PC-9 (cell line): ENCODE measurements at regions not wholly inside any gene's neighbourhood (a gene's known extent, or its start where the extent isn't known, plus 50 kb on each side); places are given as distances from the start of the nearest gene placed in this dataset.

ENCODE experiments used
- BruUV-seq: library from RNA; stranded (reverse); fragments of 400-500 nt; replicated peaks from 2 replicates; lab custom pipeline; 2021; lab: Mats Ljungman, UMichigan
- CTCF ChIA-PET: fragments of 300-600 bp; sonication (Branson Sonifier 250); formaldehyde crosslinking; loops from one replicate; lab custom pipeline; 2022; ENCODE audit warnings: antibody characterized with exemption; lab: Charles Lee
- POLR2A ChIA-PET: fragments of 300-600 bp; sonication (Branson Sonifier 250); formaldehyde crosslinking; loops from one replicate; lab custom pipeline; 2022; ENCODE audit warnings: antibody characterized with exemption; ENCODE audit not compliant: unreplicated experiment; lab: Charles Lee
- DNase-seq, 2 experiments: peaks; one replicate each; pipeline versions ENCODE4 v3.0.0 to v3.0.0-alpha.2; 2015 to 2022; ENCODE audit warnings: mixed read lengths in 1 of 2
- H2AFZ ChIP-seq: fragments of 200-600 bp; sonication (generic); 2 replicates; pipeline ENCODE4 v1.8.1; 2017; ENCODE audit warnings: antibody characterized with exemption
- H3F3A ChIP-seq: fragments of 200-600 bp; sonication (generic); 2 replicates; pipeline ENCODE4 v1.8.1; 2017; ENCODE audit warnings: antibody characterized with exemption, mild to moderate bottlenecking, low read depth; ENCODE audit not compliant: insufficient read depth
- H3K27ac ChIP-seq: fragments of 200-600 bp; sonication (generic); 2 replicates; pipeline ENCODE4 v1.6.1; 2016; ENCODE audit warnings: mixed run types
- H3K27me3 ChIP-seq: fragments of 200-600 bp; sonication (generic); 2 replicates; pipeline ENCODE4 v1.6.1; 2016; ENCODE audit warnings: low read depth, mixed run types; ENCODE audit not compliant: insufficient read depth
- H3K36me3 ChIP-seq: fragments of 200-600 bp; sonication (generic); 2 replicates; pipeline ENCODE4 v1.6.1; 2016; ENCODE audit warnings: low read depth, mixed run types
- H3K4me1 ChIP-seq: fragments of 200-600 bp; sonication (generic); replicated peaks from 2 replicates; pipeline ENCODE4 v1.6.1; 2016; ENCODE audit warnings: mixed run types; ENCODE audit not compliant: insufficient read depth
- H3K4me2 ChIP-seq: fragments of 200-600 bp; sonication (generic); 2 replicates; pipeline ENCODE4 v1.6.1; 2017; ENCODE audit warnings: mixed run types
- H3K4me3 ChIP-seq: fragments of 200-600 bp; sonication (generic); 2 replicates; pipeline ENCODE4 v1.6.1; 2016; ENCODE audit warnings: mixed run types
- H3K79me2 ChIP-seq: fragments of 200-600 bp; sonication (generic); 2 replicates; pipeline ENCODE4 v1.6.1; 2017; ENCODE audit warnings: low read depth, mixed run types
- H3K9me2 ChIP-seq: fragments of 200-600 bp; sonication (generic); 2 replicates; pipeline ENCODE4 v1.8.1; 2017; ENCODE audit warnings: mild to moderate bottlenecking; ENCODE audit not compliant: insufficient read depth
- H3K9me3 ChIP-seq: fragments of 200-600 bp; sonication (generic); 2 replicates; pipeline ENCODE4 v1.8.1; 2016; ENCODE audit warnings: low read depth; ENCODE audit not compliant: insufficient read depth
- H4K20me1 ChIP-seq: fragments of 200-600 bp; sonication (generic); 2 replicates; pipeline ENCODE4 v1.8.1; 2017; ENCODE audit not compliant: insufficient read depth
- EZH2 ChIP-seq: fragments of 200-600 bp; sonication (generic); IDR thresholded peaks from 2 replicates; pipeline ENCODE4 v1.8.0; 2017; ENCODE audit warnings: antibody characterized with exemption, low read depth
- intact Hi-C: fragments of 100-400 bp; cut with micrococcal nuclease; formaldehyde crosslinking; loops from one replicate; pipeline ENCODE4 v1.10.0; 2022; ENCODE audit not compliant: unreplicated experiment
- TF ChIP-seq, protein P1 (sequence below): fragments of 200-600 bp; sonication (generic); conservative IDR thresholded peaks from 2 replicates; pipeline ENCODE4 v1.6.1; 2017; ENCODE audit warnings: mixed run types, antibody characterized with exemption, mild to moderate bottlenecking, moderate library complexity

- DNase-seq: no peak
- no peaks in the 10 kb centered on the region for H3K36me3 ChIP-seq
- H4K20me1 ChIP-seq: no peaks in the 10 kb centered on the region
- H3K4me1 ChIP-seq: no peaks in the 10 kb centered on the region
- H3K27me3 ChIP-seq: no peaks in the 10 kb centered on the region
- no peaks in the 10 kb centered on the region for H3K79me2 ChIP-seq
- no peaks in the 10 kb centered on the region for H3K9me2 ChIP-seq
- H3K4me2 ChIP-seq: no peak overlapping the region
- ChIA-PET POLR2A (no interaction called here), CTCF (no interaction called here)
- TF ChIP-seq, protein P1, sequence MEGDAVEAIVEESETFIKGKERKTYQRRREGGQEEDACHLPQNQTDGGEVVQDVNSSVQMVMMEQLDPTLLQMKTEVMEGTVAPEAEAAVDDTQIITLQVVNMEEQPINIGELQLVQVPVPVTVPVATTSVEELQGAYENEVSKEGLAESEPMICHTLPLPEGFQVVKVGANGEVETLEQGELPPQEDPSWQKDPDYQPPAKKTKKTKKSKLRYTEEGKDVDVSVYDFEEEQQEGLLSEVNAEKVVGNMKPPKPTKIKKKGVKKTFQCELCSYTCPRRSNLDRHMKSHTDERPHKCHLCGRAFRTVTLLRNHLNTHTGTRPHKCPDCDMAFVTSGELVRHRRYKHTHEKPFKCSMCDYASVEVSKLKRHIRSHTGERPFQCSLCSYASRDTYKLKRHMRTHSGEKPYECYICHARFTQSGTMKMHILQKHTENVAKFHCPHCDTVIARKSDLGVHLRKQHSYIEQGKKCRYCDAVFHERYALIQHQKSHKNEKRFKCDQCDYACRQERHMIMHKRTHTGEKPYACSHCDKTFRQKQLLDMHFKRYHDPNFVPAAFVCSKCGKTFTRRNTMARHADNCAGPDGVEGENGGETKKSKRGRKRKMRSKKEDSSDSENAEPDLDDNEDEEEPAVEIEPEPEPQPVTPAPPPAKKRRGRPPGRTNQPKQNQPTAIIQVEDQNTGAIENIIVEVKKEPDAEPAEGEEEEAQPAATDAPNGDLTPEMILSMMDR: no peak
- no peak for TF ChIP-seq EZH2
- no peaks in the 10 kb centered on the region for H3F3A ChIP-seq
- no peak overlapping the region for H3K27ac ChIP-seq
- H3K9me3 ChIP-seq: no peaks in the 10 kb centered on the region
- intact Hi-C loops: no loop called here
- no peak overlapping the region for H3K4me3 ChIP-seq
- no TSS peak for BruUV-seq
- no peak overlapping the region for H2AFZ ChIP-seq
Measured at GRCh38 chr3:163468531-163469335, 1609.6 kb downstream of the SI start.

DNA sequence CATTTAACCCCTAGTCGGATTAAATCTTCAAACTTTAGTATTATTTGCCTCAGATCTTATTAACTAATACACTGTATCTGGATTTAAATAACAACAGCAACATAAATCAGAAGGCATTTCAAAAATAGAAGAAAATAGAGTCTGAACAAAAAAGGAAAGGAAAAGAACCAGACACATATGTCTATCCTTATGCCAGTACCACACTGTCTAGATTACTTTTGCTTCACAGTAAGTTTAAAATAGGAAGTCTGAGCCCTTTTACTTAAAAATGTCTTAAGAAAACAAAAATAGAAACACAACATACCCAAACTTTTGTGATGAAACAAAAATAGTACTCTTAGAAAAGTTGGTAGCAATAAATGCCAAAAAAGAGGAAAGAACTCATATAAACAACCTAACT lies 1615.8 kb downstream of the SI start:
- H3K27me3 ChIP-seq: no peaks in the 10 kb centered on the region
- H4K20me1 ChIP-seq: no peaks in the 10 kb centered on the region
- H3K9me2 ChIP-seq: no peaks in the 10 kb centered on the region
- no peaks in the 10 kb centered on the region for H3F3A ChIP-seq
- no peaks in the 10 kb centered on the region for H3K36me3 ChIP-seq
- ChIA-PET POLR2A (no interaction called here), CTCF (no interaction called here)
- TF ChIP-seq, protein P1: no peak
- no peak for TF ChIP-seq EZH2
- H2AFZ ChIP-seq: no peak overlapping the region
- no peak overlapping the region for H3K4me3 ChIP-seq
- no peaks in the 10 kb centered on the region for H3K4me1 ChIP-seq
- H3K9me3 ChIP-seq: no peaks in the 10 kb centered on the region
- H3K79me2 ChIP-seq: no peaks in the 10 kb centered on the region
- H3K4me2 ChIP-seq: no peak overlapping the region
- BruUV-seq: no TSS peak
- intact Hi-C loops: no loop called here
- DNase-seq: no peak
- no peak overlapping the region for H3K27ac ChIP-seq

DNA sequence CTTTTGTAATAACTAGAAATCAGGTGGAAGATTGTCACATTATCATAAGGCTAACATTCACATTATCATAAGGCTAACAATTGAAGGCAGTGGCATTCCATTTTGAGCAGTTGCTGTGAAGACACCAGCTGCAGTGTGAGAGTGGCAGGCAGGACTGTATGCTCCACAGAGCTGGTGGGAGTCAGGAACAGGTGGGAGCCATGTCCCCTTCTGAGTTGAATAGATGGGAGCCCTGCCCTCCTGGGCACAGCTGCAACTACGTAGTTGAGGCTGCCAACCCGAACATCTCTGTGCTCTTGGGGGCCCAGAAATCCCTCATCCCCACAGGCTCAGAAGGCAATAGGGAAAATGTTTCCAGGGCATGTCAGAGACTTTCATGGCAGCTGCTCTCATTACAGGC lies 1627.6 kb downstream of the SI start:
- CTCF ChIA-PET: no interaction called here
- Histone ChIP-seq H3K4me1 (no peaks in the 10 kb centered on the region), H3K4me2 (no peak overlapping the region), H3K27me3 (no peaks in the 10 kb centered on the region), H4K20me1 (no peaks in the 10 kb centered on the region; the same call in 1 of the 2 replicates), H3K9me2 (no peaks in the 10 kb centered on the region), H3K27ac (no peak overlapping the region), H2AFZ (no peak overlapping the region; the same call in 1 of the 2 replicates), H3K9me3 (no peaks in the 10 kb centered on the region), H3K4me3 (no peak overlapping the region), H3K79me2 (no peaks in the 10 kb centered on the region), H3K36me3 (no peaks in the 10 kb centered on the region), H3F3A (no peaks in the 10 kb centered on the region)
- POLR2A ChIA-PET: no interaction called here
- DNase-seq: no peak
- intact Hi-C loops: no loop called here
- no TSS peak for BruUV-seq
- no peak for TF ChIP-seq EZH2
- TF ChIP-seq, protein P1: no peak
